NCI-H446 (cell line): ENCODE measurements at regions not wholly inside any gene's neighbourhood (a gene's known extent, or its start where the extent isn't known, plus 50 kb on each side); places are given as distances from the start of the nearest gene placed in this dataset.

ENCODE experiments used
- DNase-seq, 2 experiments: peaks; one replicate each; lab custom pipeline; 2025; lab: John Stamatoyannopoulos, UW

GRCh38 chr2:145023334-145023934 is 503.5 kb upstream of the ZEB2 start:
- DNase-seq = no peak

DNA sequence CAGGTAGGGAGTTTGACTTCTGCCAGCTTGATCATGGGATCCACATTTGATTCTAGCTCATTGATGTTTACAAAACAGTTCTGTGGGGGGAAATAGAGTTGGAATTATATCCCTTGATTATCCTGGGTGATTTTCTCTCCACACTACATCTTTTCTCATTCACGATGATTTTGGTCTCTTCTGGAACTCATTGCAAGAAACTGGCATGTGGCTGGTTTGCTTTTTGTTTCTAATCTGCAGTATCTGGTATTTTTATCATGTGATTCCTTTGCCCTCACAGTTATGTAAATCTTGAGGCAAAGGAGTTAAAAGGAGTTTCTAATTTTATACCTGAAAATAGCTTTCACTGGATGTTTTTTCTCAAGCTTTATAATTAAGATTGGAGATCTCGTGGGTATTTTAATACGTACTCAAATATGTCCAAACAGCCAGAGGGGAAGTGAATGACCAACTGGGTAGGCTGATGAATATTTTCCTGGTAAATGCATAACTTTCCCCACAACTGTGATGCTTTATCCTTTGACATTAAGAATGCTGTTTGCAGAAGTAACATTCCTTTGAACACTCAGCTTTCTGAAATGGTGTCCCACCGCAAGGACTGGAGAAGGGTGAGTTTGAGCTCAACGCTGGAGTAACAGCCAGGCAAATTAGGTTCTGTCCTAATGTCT is 502.9 kb upstream of the ZEB2 start:
- no peak for DNase-seq

GRCh38 chr2:145021962-145022665 is 502.2 kb upstream of the ZEB2 start:
- no peak for DNase-seq

GRCh38 chr2:145020694-145021093 is 500.8 kb upstream of the ZEB2 start:
- no peak for DNase-seq

DNA sequence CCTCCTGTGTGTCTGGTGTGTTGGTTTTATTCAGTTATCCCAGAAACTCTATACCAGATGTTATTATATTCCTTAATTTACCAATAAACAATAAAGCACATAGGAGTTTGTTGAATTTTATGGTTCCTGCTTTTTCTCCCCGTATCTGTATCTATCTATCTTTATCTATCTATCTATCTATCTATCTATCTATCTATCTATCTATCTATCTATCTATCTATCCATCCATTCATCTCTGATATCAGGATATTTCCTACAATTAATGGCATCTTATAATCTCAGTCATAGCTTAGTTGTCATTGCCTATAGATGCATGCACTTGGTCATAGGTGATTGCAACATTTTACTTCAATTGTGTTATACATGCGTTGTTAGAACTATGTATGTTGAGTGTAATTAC is 500.2 kb upstream of the ZEB2 start:
- no peak for DNase-seq

- DNase-seq = no peak
These were observed 498.6 kb upstream of the ZEB2 start for GRCh38 chr2:145018502-145018901.

- no peak for DNase-seq
These were observed 497.2 kb upstream of the ZEB2 start for GRCh38 chr2:145017149-145017548.

GRCh38 chr2:145016711-145017110 is 496.8 kb upstream of the ZEB2 start:
- peak in 1 of 2 experiments; percentile 31 for DNase-seq

- no peak for DNase-seq
These were observed 495.6 kb upstream of the ZEB2 start for GRCh38 chr2:145015561-145015960.

DNA sequence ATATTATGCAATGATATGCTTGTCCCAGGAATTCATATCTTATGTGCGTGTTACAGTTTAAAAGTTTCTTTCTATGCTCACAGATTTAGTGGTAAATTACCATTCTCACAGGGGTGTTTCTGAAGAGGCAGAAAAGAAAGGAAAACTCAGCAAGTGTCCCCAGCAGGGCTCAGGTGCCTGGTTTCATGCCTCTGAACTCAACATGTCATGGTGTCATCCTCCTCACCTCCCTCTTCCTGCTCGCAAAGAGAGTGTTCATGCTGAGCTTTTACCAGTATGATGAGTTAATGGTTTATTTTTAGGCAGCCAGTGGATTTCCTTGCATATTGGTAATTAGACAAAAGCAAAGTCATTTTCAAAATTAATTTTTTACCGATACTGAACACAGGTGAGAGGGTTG is 492.9 kb upstream of the ZEB2 start:
- no peak for DNase-seq

- no peak for DNase-seq
These were observed 492.3 kb upstream of the ZEB2 start for GRCh38 chr2:145012214-145012670.

GRCh38 chr2:145010635-145011034 is 490.7 kb upstream of the ZEB2 start:
- no peak for DNase-seq

DNA sequence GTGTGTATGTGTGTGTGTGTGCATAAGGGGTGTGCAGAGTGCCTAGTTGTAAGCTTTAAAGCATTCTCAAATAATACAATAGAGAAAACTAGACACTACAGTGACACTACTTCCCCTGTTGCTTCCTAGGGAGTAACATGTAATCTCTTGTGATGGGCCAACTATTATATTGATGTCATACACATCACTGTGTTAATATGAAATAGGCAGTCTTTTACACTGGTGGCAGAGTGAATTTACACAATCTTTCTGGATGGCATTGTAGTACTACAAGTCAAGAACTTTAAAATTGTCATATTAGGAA is 488.0 kb upstream of the ZEB2 start:
- DNase-seq = no peak

GRCh38 chr2:145007093-145007959 is 487.4 kb upstream of the ZEB2 start:
- DNase-seq = peak; percentile 33 to 74

- no peak for DNase-seq
These were observed 482.7 kb upstream of the ZEB2 start for GRCh38 chr2:145002624-145003023.

DNA sequence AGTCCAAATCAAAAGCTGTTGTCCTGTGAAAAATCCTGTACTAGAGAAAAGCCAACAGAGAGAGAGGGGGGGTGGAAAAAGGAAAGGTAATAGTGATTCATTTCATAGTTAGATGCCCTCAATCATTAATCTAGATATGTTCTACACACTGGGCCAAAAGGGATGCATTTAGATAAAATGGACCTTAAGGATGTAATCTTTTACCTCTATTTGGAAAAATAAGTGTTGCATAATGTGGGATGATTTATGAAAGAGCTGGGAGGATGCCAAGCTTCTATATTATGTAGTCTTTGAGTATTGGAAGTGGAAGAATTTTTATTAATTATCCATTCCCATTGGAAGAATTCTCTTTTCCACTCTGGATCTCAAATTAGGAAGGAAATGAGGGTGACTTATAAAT is 480.5 kb upstream of the ZEB2 start:
- no peak for DNase-seq

- no peak for DNase-seq
These were observed 480.0 kb upstream of the ZEB2 start for GRCh38 chr2:144999936-145000335.

GRCh38 chr2:144999071-144999875 is 479.4 kb upstream of the ZEB2 start:
- no peak for DNase-seq

DNA sequence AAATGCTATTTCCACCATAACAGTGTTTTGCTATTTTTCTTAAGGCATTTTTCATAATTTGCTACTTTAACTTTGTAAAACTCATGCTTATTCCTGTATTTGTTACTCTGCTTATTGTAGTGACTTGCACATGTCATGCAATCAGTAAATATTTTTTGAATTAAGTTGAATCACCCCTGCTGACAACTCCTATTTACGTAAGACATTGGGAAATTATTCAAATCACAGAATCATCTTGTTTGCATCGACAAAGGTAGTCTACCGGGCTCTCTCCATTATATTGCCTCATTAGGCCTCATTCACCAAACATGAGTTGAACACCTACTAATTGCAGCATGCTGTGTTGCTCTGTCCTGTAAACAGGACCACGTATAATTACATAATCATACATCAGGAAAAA is 478.5 kb upstream of the ZEB2 start:
- DNase-seq = no peak

- no peak for DNase-seq
These were observed 476.4 kb upstream of the ZEB2 start for GRCh38 chr2:144996225-144996795.

- no peak for DNase-seq
These were observed 475.6 kb upstream of the ZEB2 start for GRCh38 chr2:144995482-144995881.
